Activated gamma-delta T cell (primary cell): ENCODE measurements at regions not wholly inside any gene's neighbourhood (a gene's known extent, or its start where the extent isn't known, plus 50 kb on each side); places are given as distances from the start of the nearest gene placed in this dataset.
"Not testable (repeated sequence)": the region's sequence is repeated elsewhere in the genome, so short reads cannot be mapped to it uniquely, and the experiment has no call there.

ENCODE experiments used
- DNase-seq: peaks from one replicate; lab custom pipeline; 2025; lab: John Stamatoyannopoulos, UW

- no peak for DNase-seq
These were observed 58.8 kb downstream of the UQCRFS1 start for GRCh38 chr19:29154163-29154562.

- no peak for DNase-seq
These were observed 67.2 kb downstream of the UQCRFS1 start for GRCh38 chr19:29145756-29146155.

GRCh38 chr19:29143183-29143582 is 69.8 kb downstream of the UQCRFS1 start:
- no peak for DNase-seq

- no peak for DNase-seq
These were observed 73.7 kb downstream of the UQCRFS1 start for GRCh38 chr19:29139227-29139626.

- DNase-seq: not testable (repeated sequence)
These were observed 74.7 kb downstream of the UQCRFS1 start for GRCh38 chr19:29138206-29138605.

GRCh38 chr19:29131456-29131855 is 81.5 kb downstream of the UQCRFS1 start:
- DNase-seq: no peak

GRCh38 chr19:29129148-29129547 is 83.8 kb downstream of the UQCRFS1 start:
- no peak for DNase-seq

GRCh38 chr19:29128203-29128602 is 84.7 kb downstream of the UQCRFS1 start:
- DNase-seq: no peak

- DNase-seq: no peak
These were observed 90.8 kb downstream of the UQCRFS1 start for GRCh38 chr19:29122185-29122584.

GRCh38 chr19:29121684-29122083 is 91.3 kb downstream of the UQCRFS1 start:
- DNase-seq: no peak

- DNase-seq: no peak
These were observed 92.5 kb downstream of the UQCRFS1 start for GRCh38 chr19:29120466-29120865.

GRCh38 chr19:29119590-29119989 is 93.4 kb downstream of the UQCRFS1 start:
- DNase-seq: no peak

- no peak for DNase-seq
These were observed 94.6 kb downstream of the UQCRFS1 start for GRCh38 chr19:29118389-29118788.

GRCh38 chr19:29117926-29118325 is 95.0 kb downstream of the UQCRFS1 start:
- no peak for DNase-seq

- DNase-seq: no peak
These were observed 97.8 kb downstream of the UQCRFS1 start for GRCh38 chr19:29115181-29115580.

- DNase-seq: no peak
These were observed 99.1 kb downstream of the UQCRFS1 start for GRCh38 chr19:29113838-29114237.

- DNase-seq: no peak
These were observed 101.4 kb downstream of the UQCRFS1 start for GRCh38 chr19:29111576-29111975.

- no peak for DNase-seq
These were observed 105.1 kb downstream of the UQCRFS1 start for GRCh38 chr19:29107831-29108230.

- DNase-seq: no peak
These were observed 106.5 kb downstream of the UQCRFS1 start for GRCh38 chr19:29106346-29106885.

- DNase-seq: no peak
These were observed 107.2 kb downstream of the UQCRFS1 start for GRCh38 chr19:29105629-29106292.

GRCh38 chr19:29104605-29105241 is 108.2 kb downstream of the UQCRFS1 start:
- DNase-seq: no peak

- no peak for DNase-seq
These were observed 114.0 kb downstream of the UQCRFS1 start for GRCh38 chr19:29098863-29099481.

GRCh38 chr19:29098091-29098490 is 114.9 kb downstream of the UQCRFS1 start:
- DNase-seq: no peak
